ENCODE measurements at regions not wholly inside any gene's neighbourhood (a gene's known extent, or its start where the extent isn't known, plus 50 kb on each side); places are given as distances from the start of the nearest gene placed in this dataset.

- intact Hi-C loops (cut with DNase I) = no loop called here
- H3K4me3 ChIP-seq = no peak overlapping the region
- DNase-seq (no peak), ATAC-seq (peak; percentile 50)
- no peaks in the 10 kb centered on the region for H3K4me1 ChIP-seq
- no peaks in the 10 kb centered on the region for H3K27me3 ChIP-seq
- no peaks in the 10 kb centered on the region for H3K9me3 ChIP-seq
- H3K36me3 ChIP-seq = no peaks in the 10 kb centered on the region
- no peak overlapping the region for H3K27ac ChIP-seq
- no peak for TF ChIP-seq CTCF (IDR thresholded peaks at IDR 0.05)
Observed at GRCh38 chr11:130772266-130773227, 143.7 kb downstream of the SNX19 start.

DNA sequence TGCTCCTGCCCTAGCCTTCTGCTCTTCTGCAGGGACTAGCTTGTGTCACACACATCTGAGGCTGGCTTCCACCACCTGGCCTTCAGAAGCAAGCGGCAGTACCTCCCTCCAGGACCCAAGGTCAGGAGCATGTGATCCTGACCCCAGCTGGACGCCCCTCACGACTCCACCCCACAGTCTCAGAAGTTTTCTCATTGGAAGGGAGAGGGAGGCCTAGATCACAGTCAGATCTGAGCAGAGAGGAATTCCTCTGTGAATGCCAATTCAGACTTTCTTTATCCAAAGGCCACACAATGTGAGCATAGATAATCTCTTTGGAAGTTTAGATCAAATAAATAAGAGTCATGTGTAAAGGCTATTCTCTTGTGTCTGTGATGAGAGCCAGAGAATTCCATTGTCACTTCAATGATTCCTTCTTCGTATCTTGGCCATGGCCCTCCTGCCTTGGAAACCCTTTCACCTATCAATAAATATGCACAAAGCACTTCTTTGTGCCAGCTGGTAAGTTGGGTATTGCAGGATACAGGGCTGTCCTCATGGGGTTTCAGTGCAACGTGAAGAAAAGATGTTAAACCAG is 142.9 kb downstream of the SNX19 start:
- DNase-seq = no peak
- no peak overlapping the region for H3K27ac ChIP-seq
- no peak for TF ChIP-seq CTCF (IDR thresholded peaks at IDR 0.05)
- H3K4me1 ChIP-seq = no peaks in the 10 kb centered on the region
- no peaks in the 10 kb centered on the region for H3K27me3 ChIP-seq
- intact Hi-C loops (cut with DNase I) = no loop called here
- no peak for ATAC-seq
- no peaks in the 10 kb centered on the region for H3K9me3 ChIP-seq
- no peak overlapping the region for H3K4me3 ChIP-seq
- H3K36me3 ChIP-seq = no peaks in the 10 kb centered on the region

GRCh38 chr11:130774703-130775102 is 141.6 kb downstream of the SNX19 start:
- no peaks in the 10 kb centered on the region for H3K4me1 ChIP-seq
- H3K36me3 ChIP-seq = no peaks in the 10 kb centered on the region
- no peak overlapping the region for H3K27ac ChIP-seq
- ATAC-seq (no peak), DNase-seq (no peak)
- no peaks in the 10 kb centered on the region for H3K27me3 ChIP-seq
- no peaks in the 10 kb centered on the region for H3K9me3 ChIP-seq
- TF ChIP-seq CTCF (IDR thresholded peaks at IDR 0.05) = no peak
- intact Hi-C loops (cut with DNase I) = no loop called here
- no peak overlapping the region for H3K4me3 ChIP-seq

GRCh38 chr11:130775306-130776060 is 140.8 kb downstream of the SNX19 start:
- TF ChIP-seq CTCF (IDR thresholded peaks at IDR 0.05) = no peak
- Histone ChIP-seq H3K36me3 (no peaks in the 10 kb centered on the region), H3K4me3 (no peak overlapping the region), H3K27me3 (no peaks in the 10 kb centered on the region), H3K9me3 (no peaks in the 10 kb centered on the region), H3K4me1 (no peaks in the 10 kb centered on the region), H3K27ac (no peak overlapping the region)
- ATAC-seq = no peak
- intact Hi-C loops (cut with DNase I) = no loop called here
- no peak for DNase-seq

DNA sequence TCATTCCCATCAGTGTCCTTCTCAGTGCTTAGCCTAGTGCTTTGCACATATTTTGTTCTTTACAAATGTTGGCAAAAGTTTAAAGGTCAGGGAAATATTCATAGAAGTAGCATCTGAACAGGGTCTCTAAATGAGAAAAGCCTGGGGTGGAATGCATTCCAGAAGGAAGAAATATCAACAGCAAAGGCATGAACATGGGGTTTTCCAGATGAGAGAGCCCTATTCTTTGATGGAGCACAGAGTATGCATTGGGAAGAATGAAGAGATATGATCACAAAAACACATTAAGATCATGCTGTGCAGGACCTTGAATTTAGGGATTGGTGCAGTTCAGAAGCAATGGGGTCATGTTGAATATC is 140.2 kb downstream of the SNX19 start:
- Histone ChIP-seq H3K27me3 (no peaks in the 10 kb centered on the region), H3K27ac (no peak overlapping the region), H3K4me3 (no peak overlapping the region), H3K4me1 (no peaks in the 10 kb centered on the region), H3K9me3 (no peaks in the 10 kb centered on the region), H3K36me3 (no peaks in the 10 kb centered on the region)
- no peak for ATAC-seq
- intact Hi-C loops (cut with DNase I) = no loop called here
- TF ChIP-seq CTCF (IDR thresholded peaks at IDR 0.05) = no peak
- DNase-seq = no peak
